ENCODE measurements at regions not wholly inside any gene's neighbourhood (a gene's known extent, or its start where the extent isn't known, plus 50 kb on each side); places are given as distances from the start of the nearest gene placed in this dataset.
"Not testable (repeated sequence)": the region's sequence is repeated elsewhere in the genome, so short reads cannot be mapped to it uniquely, and the experiment has no call there.

- H3K27me3 ChIP-seq (ENCODE audit: control insufficient read depth, insufficient read depth, low read length, poor library complexity, severe bottlenecking): no peaks in the 10 kb centered on the region
- H3K4me3 ChIP-seq (ENCODE audit: low read length): no peak overlapping the region
- Mint-ChIP-seq H3K9me3 (peaks cover 31% of the 10 kb centered on the region), H3K27me3 (ENCODE audit: insufficient read depth) (peaks cover 2% of the 10 kb centered on the region), H3K4me3 (no peak overlapping the region), H3K36me3 (ENCODE audit: low read depth) (peaks cover 3% of the 10 kb centered on the region), H3K27ac (no peak overlapping the region), H3K4me1 (no peaks in the 10 kb centered on the region)
- no peaks in the 10 kb centered on the region for H3K4me1 ChIP-seq (ENCODE audit: control insufficient read depth, insufficient read depth, low read length)
- H3K27ac ChIP-seq (ENCODE audit: low read depth, low read length): no peak overlapping the region
- H3K9me3 ChIP-seq (ENCODE audit: control insufficient read depth, low read length): no peaks in the 10 kb centered on the region
- WGBS, 2 experiments (ENCODE audit: insufficient coverage in 1 of 2, insufficient read length in 1 of 2): 68% methylated on average over 2 of the region's 2 CpGs; no CpG with 5 or more reads in 1 of the 2 experiments
- TF ChIP-seq CTCF (conservative IDR thresholded peaks at IDR 0.05): no peak
- H3K9ac ChIP-seq (ENCODE audit: extremely low read depth, low read length, poor library complexity, severe bottlenecking): no peak overlapping the region
- no peaks in the 10 kb centered on the region for H3K36me3 ChIP-seq (ENCODE audit: control insufficient read depth, insufficient read depth, low read length)
- DNase-seq: no peak
These were observed 187.9 kb downstream of the NFKBIZ start for GRCh38 chr3:102037209-102037608.

- no peak for DNase-seq
- Histone ChIP-seq H3K4me3 (ENCODE audit: low read length) (no peak overlapping the region), H3K9me3 (ENCODE audit: control insufficient read depth, low read length) (no peaks in the 10 kb centered on the region), H3K27me3 (ENCODE audit: control insufficient read depth, insufficient read depth, low read length, poor library complexity, severe bottlenecking) (no peaks in the 10 kb centered on the region), H3K27ac (ENCODE audit: low read depth, low read length) (no peak overlapping the region), H3K36me3 (ENCODE audit: control insufficient read depth, insufficient read depth, low read length) (no peaks in the 10 kb centered on the region), H3K4me1 (ENCODE audit: control insufficient read depth, insufficient read depth, low read length) (no peaks in the 10 kb centered on the region), H3K9ac (ENCODE audit: extremely low read depth, low read length, poor library complexity, severe bottlenecking) (no peak overlapping the region)
- H3K27me3 Mint-ChIP-seq (ENCODE audit: insufficient read depth): peaks cover 2% of the 10 kb centered on the region
- H3K9me3 Mint-ChIP-seq: peaks cover 34% of the 10 kb centered on the region
- TF ChIP-seq CTCF (conservative IDR thresholded peaks at IDR 0.05): no peak
- WGBS, 2 experiments (ENCODE audit: insufficient coverage in 1 of 2, insufficient read length in 1 of 2): 83% methylated on average over 2 of the region's 2 CpGs; no CpG with 5 or more reads in 1 of the 2 experiments
- no peaks in the 10 kb centered on the region for H3K4me1 Mint-ChIP-seq
- no peak overlapping the region for H3K4me3 Mint-ChIP-seq
- no peak overlapping the region for H3K27ac Mint-ChIP-seq
- peaks cover 3% of the 10 kb centered on the region for H3K36me3 Mint-ChIP-seq (ENCODE audit: low read depth)
These were observed 188.5 kb downstream of the NFKBIZ start for GRCh38 chr3:102037791-102038190.

- no peak overlapping the region for H3K4me3 Mint-ChIP-seq
- no peaks in the 10 kb centered on the region for H3K4me1 ChIP-seq (ENCODE audit: control insufficient read depth, insufficient read depth, low read length)
- H3K27ac Mint-ChIP-seq: no peak overlapping the region
- no peaks in the 10 kb centered on the region for H3K4me1 Mint-ChIP-seq
- H3K9me3 ChIP-seq (ENCODE audit: control insufficient read depth, low read length): no peaks in the 10 kb centered on the region
- no peak overlapping the region for H3K27ac ChIP-seq (ENCODE audit: low read depth, low read length)
- no peak overlapping the region for H3K9ac ChIP-seq (ENCODE audit: extremely low read depth, low read length, poor library complexity, severe bottlenecking)
- peaks cover 3% of the 10 kb centered on the region for H3K36me3 Mint-ChIP-seq (ENCODE audit: low read depth)
- H3K27me3 Mint-ChIP-seq (ENCODE audit: insufficient read depth): peaks cover 2% of the 10 kb centered on the region
- no peaks in the 10 kb centered on the region for H3K36me3 ChIP-seq (ENCODE audit: control insufficient read depth, insufficient read depth, low read length)
- no peak for DNase-seq
- no peak overlapping the region for H3K4me3 ChIP-seq (ENCODE audit: low read length)
- no peak for TF ChIP-seq CTCF (conservative IDR thresholded peaks at IDR 0.05)
- 92 to 100% methylated on average over 2 to 3 of the region's 3 CpGs for WGBS, 2 experiments (ENCODE audit: insufficient coverage in 1 of 2, insufficient read length in 1 of 2)
- peaks cover 34% of the 10 kb centered on the region for H3K9me3 Mint-ChIP-seq
- no peaks in the 10 kb centered on the region for H3K27me3 ChIP-seq (ENCODE audit: control insufficient read depth, insufficient read depth, low read length, poor library complexity, severe bottlenecking)
These were observed 189.3 kb downstream of the NFKBIZ start for GRCh38 chr3:102038477-102039142.

- not testable (repeated sequence) for H3K4me3 Mint-ChIP-seq; H3K4me1 ChIP-seq (ENCODE audit: control insufficient read depth, insufficient read depth, low read length); DNase-seq; H3K27ac Mint-ChIP-seq; H3K4me3 ChIP-seq (ENCODE audit: low read length); H3K36me3 ChIP-seq (ENCODE audit: control insufficient read depth, insufficient read depth, low read length); H3K36me3 Mint-ChIP-seq (ENCODE audit: low read depth); H3K27ac ChIP-seq (ENCODE audit: low read depth, low read length); H3K9me3 ChIP-seq (ENCODE audit: control insufficient read depth, low read length); H3K9ac ChIP-seq (ENCODE audit: extremely low read depth, low read length, poor library complexity, severe bottlenecking); H3K27me3 ChIP-seq (ENCODE audit: control insufficient read depth, insufficient read depth, low read length, poor library complexity, severe bottlenecking); H3K27me3 Mint-ChIP-seq (ENCODE audit: insufficient read depth); H3K4me1 Mint-ChIP-seq
- WGBS, 2 experiments (ENCODE audit: insufficient coverage in 1 of 2, insufficient read length in 1 of 2): 94 to 97% methylated on average over 5 to 8 of the region's 8 CpGs
- peaks cover 34% of the 10 kb centered on the region for H3K9me3 Mint-ChIP-seq
These were observed 190.8 kb downstream of the NFKBIZ start for GRCh38 chr3:102040144-102040543.

Measured in endodermal cell (in vitro differentiated cells).